Keratinocyte (primary cell): ENCODE measurements at regions not wholly inside any gene's neighbourhood (a gene's known extent, or its start where the extent isn't known, plus 50 kb on each side); places are given as distances from the start of the nearest gene placed in this dataset.

Experiments used
- DNase-seq: peaks from one replicate; pipeline ENCODE4 v3.0.0-alpha.2; 2011; ENCODE audit warnings: low read depth, missing footprints, low spot score
- FAIRE-seq: peaks from 2 replicates; lab custom pipeline; 2011; peaks lifted over from hg19 to GRCh38; lab: Jason Lieb, UNC
- H2AFZ ChIP-seq: 2 replicates; pipeline ENCODE4 v1.6.0; 2012; ENCODE audit warnings: low read length, control low read depth, inconsistent platforms; ENCODE audit not compliant: control insufficient read depth
- H3K27ac ChIP-seq: 2 replicates; pipeline ENCODE4 v1.5.1; 2011; ENCODE audit warnings: low read length; ENCODE audit not compliant: control insufficient read depth, insufficient read depth
- H3K27me3 ChIP-seq: 3 replicates; pipeline ENCODE4 v1.6.0; 2011; ENCODE audit warnings: low read length; ENCODE audit not compliant: control insufficient read depth, insufficient read depth; ENCODE audit errors: extremely low read depth
- H3K36me3 ChIP-seq, 2 experiments: 2 replicates in 1 of 2; 3 replicates in 1 of 2; pipeline ENCODE4 v1.5.1; 2011; ENCODE audit warnings: low read length in 2 of 2, mild to moderate bottlenecking in 1 of 2; ENCODE audit not compliant: control insufficient read depth in 2 of 2, insufficient read depth in 2 of 2; ENCODE audit errors: extremely low read depth in 1 of 2
- H3K4me1 ChIP-seq: 3 replicates; pipeline ENCODE4 v1.5.1; 2011; ENCODE audit warnings: low read length; ENCODE audit not compliant: control insufficient read depth, insufficient read depth; ENCODE audit errors: extremely low read depth
- H3K4me2 ChIP-seq: 3 replicates; pipeline ENCODE4 v1.6.0; 2011; ENCODE audit warnings: low read depth, low read length; ENCODE audit not compliant: control insufficient read depth, insufficient read depth; ENCODE audit errors: extremely low read depth
- H3K4me3 ChIP-seq, 3 experiments: fragments of 200-600 bp in 1 of 3; sonication (generic) in 1 of 3; 2 replicates in 2 of 3; 3 replicates in 1 of 3; pipeline ENCODE4 v1.5.1; 2011 to 2016; ENCODE audit warnings: low read length in 3 of 3, mild to moderate bottlenecking in 3 of 3, control low read depth in 2 of 3, inconsistent platforms in 1 of 3, low read depth in 1 of 3, mixed read lengths in 1 of 3, mixed run types in 1 of 3, moderate library complexity in 1 of 3; ENCODE audit not compliant: control insufficient read depth in 2 of 3, insufficient read depth in 2 of 3; ENCODE audit errors: extremely low read depth in 1 of 3
- H3K79me2 ChIP-seq: 2 replicates; pipeline ENCODE4 v1.6.0; 2012; ENCODE audit warnings: low read length; ENCODE audit not compliant: control insufficient read depth, insufficient read depth
- H3K9ac ChIP-seq: 3 replicates; pipeline ENCODE4 v1.6.0; 2011; ENCODE audit warnings: low read length; ENCODE audit not compliant: control insufficient read depth, insufficient read depth; ENCODE audit errors: extremely low read depth
- H3K9me1 ChIP-seq: 3 replicates; pipeline ENCODE4 v1.6.0; 2011; ENCODE audit warnings: low read length; ENCODE audit not compliant: control insufficient read depth, insufficient read depth; ENCODE audit errors: extremely low read depth
- H3K9me3 ChIP-seq: 2 replicates; pipeline ENCODE4 v1.5.1; 2012; ENCODE audit warnings: low read depth, low read length; ENCODE audit not compliant: control insufficient read depth
- H4K20me1 ChIP-seq: 3 replicates; pipeline ENCODE4 v1.6.0; 2011; ENCODE audit warnings: low read length; ENCODE audit not compliant: control insufficient read depth, insufficient read depth; ENCODE audit errors: extremely low read depth
- CTCF ChIP-seq, 3 experiments: IDR thresholded peaks in 1 of 3; conservative IDR thresholded peaks in 1 of 3; optimal IDR thresholded peaks in 1 of 3; 2 replicates in 2 of 3; 3 replicates in 1 of 3; pipeline versions ENCODE3 to v1.5.1; 2011; ENCODE audit warnings: low read length in 3 of 3, mild to moderate bottlenecking in 3 of 3, moderate library complexity in 2 of 3, control low read depth in 1 of 3, inconsistent platforms in 1 of 3; ENCODE audit not compliant: insufficient read depth in 2 of 3; ENCODE audit errors: extremely low read depth in 1 of 3
- EZH2 ChIP-seq: IDR thresholded peaks from one replicate; pipeline ENCODE4 v1.6.1; 2012; ENCODE audit warnings: inconsistent platforms, mild to moderate bottlenecking, low read length, moderate library complexity
- dilution Hi-C: fragments of 300-500 bp; cut with MboI; formaldehyde crosslinking; loops from one replicate; pipeline ENCODE4 v1.7.0; 2020; ENCODE audit warnings: low sequenced_read_pairs; ENCODE audit not compliant: extremely low pct_ligation_motif_present

GRCh38 chrX:40467454-40467853 lies 113.3 kb upstream of the ATP6AP2 start:
- Histone ChIP-seq H3K27me3 (no peaks in the 10 kb centered on the region), H4K20me1 (no peaks in the 10 kb centered on the region), H3K4me1 (peaks cover 3% of the 10 kb centered on the region), H3K36me3 (no peaks in the 10 kb centered on the region), H3K4me2 (no peak overlapping the region), H3K9me3 (no peaks in the 10 kb centered on the region), H2AFZ (no peak overlapping the region), H3K9me1 (no peaks in the 10 kb centered on the region), H3K4me3 (no peak overlapping the region), H3K9ac (no peak overlapping the region), H3K27ac (no peak overlapping the region), H3K79me2 (no peaks in the 10 kb centered on the region)
- FAIRE-seq (no peak), DNase-seq (no peak)
- no peak for TF ChIP-seq EZH2
- dilution Hi-C loops, result no loop called here

GRCh38 chrX:40465735-40466551 lies 114.8 kb upstream of the ATP6AP2 start:
- TF ChIP-seq EZH2 (no peak), CTCF (optimal IDR thresholded peaks at IDR 0.05 in 1 of 3, IDR thresholded peaks at IDR 0.05 in 1 of 3, conservative IDR thresholded peaks at IDR 0.05 in 1 of 3; ENCODE audit: extremely low read depth in 1 of 3, insufficient read depth in 2 of 3, low read length in 3 of 3) (no peak)
- dilution Hi-C loops, result no loop called here
- Histone ChIP-seq H3K4me2 (no peak overlapping the region), H3K27me3 (no peaks in the 10 kb centered on the region), H3K9me1 (no peaks in the 10 kb centered on the region), H3K4me1 (no peaks in the 10 kb centered on the region), H4K20me1 (no peaks in the 10 kb centered on the region), H3K9ac (no peak overlapping the region), H3K27ac (no peak overlapping the region), H3K36me3 (no peaks in the 10 kb centered on the region), H3K4me3 (no peak overlapping the region), H3K79me2 (no peaks in the 10 kb centered on the region), H2AFZ (no peak overlapping the region), H3K9me3 (no peaks in the 10 kb centered on the region)
- FAIRE-seq, result no peak
- DNase-seq, result no peak
